Stimulated activated CD8-positive, alpha-beta memory T cell treated with anti-CD3 and anti-CD28 coated beads, Interleukin-15, amount 100 ng/mL, for 24 hours (primary cell): ENCODE measurements at regions not wholly inside any gene's neighbourhood (a gene's known extent, or its start where the extent isn't known, plus 50 kb on each side); places are given as distances from the start of the nearest gene placed in this dataset.
"Not testable (repeated sequence)": the region's sequence is repeated elsewhere in the genome, so short reads cannot be mapped to it uniquely, and the experiment has no call there.

ENCODE experiments used
- DNase-seq: peaks from one replicate; pipeline ENCODE4 v3.0.0-alpha.2; 2020; ENCODE audit warnings: low read depth

DNA sequence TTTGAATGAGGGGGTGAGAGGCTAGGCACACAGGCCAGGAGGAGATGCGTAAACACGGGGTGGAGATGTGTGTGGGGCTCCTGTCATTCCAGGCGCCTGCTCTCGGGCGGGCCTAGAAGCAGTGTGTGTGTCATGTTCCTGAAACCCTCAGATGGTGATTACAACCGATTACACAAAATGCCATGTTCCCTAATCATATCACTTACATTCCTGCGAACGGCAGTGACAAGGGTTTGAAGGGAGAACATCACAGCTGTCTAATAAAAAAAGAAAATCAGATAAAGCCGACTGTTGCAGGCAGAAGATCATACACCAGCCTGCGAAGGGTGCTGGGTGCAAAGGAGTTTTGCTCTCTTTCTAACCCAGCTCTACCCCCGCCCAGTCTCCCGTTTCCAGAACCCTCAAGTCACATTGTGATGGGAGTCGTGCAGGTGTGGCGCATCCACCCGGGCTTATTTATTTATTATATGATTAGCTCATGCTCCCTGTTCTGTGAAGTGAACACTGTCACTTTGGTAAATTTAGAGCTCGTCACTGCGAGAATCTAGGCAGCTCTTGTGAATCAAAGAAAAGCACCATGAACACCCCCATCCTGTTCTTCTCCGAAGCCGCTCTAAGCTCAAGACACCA is 140.3 kb downstream of the NR2F2 start:
- DNase-seq = no peak

DNA sequence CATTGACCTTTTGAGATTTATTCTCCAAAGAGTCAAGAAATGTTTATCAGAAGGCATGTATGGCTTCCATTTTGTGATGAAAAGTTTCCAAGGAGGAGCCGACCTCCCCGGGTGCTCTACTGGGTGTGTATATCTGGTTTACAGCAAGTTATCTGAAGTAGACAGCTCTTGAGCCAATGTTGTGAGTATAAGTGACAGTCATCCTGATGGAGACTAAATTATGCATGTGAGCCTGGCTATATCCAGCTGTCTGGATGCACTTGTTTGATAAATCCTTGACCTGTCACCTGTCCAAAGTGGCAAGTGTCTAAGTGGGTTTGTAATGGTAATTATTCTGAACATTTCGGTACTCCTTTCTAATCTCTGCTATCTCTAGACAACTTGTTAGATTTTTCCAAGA is 142.2 kb downstream of the NR2F2 start:
- no peak for DNase-seq

DNA sequence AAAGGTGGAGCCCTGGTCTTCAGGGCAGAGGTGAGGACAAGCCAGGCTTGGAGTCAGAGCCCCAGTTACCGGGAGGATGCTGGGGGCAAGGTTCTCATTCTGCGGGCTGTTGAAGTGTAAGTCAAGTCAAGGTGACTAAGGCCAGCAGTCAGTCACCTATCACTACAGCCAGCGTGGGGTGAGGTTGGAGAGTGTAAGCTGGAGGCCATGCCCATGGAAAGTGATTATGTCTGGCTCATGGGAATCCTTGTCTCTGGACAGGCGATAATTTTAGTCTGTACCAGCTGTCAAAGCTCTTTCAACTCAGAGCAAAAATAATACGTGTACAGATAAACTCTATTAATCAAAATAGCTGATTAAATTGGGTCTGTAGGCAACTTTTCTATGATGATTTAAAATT is 143.1 kb downstream of the NR2F2 start:
- no peak for DNase-seq

DNA sequence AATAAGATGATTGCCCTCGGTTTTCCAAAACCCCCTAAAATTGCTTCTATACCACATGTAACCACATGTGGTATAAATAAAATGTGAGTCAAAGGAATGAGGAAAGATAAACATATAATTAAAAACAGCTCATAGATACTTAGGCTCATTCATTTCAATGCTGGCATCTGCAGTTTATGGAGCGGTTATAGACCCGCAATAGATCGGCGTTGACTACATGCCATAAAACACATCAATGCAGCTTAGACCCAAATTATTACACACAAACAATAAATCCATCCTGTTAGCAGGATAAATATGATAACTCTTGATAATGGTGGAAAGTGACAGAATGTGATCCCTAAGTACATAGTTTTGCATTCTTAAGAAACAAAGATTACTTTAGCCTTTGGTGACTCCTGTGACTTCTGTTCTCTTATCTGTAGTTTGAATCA is 143.7 kb downstream of the NR2F2 start:
- DNase-seq = no peak

DNA sequence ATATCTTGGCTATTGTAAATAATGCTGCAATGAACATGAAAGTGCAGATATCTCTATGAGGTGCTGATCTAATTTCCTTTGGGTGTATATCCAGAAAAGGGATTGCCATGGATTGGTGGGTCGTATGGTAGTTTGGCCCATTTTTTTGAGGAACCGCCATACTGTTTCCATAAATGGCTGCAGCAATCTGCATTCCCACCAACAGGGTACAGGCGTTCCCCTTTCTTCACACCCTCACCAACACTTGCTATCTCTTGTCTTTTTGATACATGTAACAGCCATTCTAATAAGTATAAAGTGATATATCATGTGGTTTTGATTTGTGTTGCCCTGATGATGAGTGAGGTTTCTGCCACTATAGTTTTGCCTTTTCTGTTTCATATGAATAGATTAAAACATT is 146.7 kb downstream of the NR2F2 start:
- no peak for DNase-seq

DNA sequence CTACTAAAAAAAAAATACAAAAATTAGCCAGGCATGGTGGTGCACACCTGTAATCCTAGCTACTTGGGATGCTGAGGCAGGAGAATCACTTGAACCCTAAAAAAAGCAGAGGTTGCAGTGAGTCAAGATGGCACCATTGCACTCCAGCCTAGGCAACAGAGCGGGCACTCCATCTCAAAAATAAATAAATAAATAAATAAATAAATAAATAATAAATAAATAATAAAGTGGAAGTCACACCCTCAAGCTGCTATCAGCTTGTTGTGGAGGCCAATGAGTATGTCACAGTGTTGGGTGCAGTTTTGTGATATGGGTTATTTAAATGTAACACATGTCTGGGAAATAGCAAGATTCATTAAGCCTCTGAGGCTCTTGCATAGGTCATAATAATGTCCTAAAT is 153.9 kb downstream of the NR2F2 start:
- DNase-seq = not testable (repeated sequence)

DNA sequence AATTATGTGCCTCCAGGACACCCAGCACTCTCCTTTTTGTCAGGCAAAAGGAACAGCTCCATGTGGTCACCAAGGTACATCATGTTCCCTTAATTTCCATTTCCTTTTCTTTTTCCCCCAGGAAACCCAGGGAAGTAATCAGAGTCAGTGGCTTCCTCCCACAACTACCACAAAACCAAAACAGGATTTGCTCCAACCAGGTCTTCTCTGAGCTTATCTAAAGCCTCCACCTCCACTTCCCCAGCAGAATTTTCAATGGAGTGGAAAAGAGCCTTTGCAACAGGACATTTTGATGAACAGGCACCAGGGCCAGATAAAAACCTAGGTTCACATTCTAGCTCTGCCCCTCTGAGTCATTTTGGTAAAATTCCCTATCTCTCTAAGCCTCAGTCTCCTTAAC is 154.3 kb downstream of the NR2F2 start:
- DNase-seq = no peak

DNA sequence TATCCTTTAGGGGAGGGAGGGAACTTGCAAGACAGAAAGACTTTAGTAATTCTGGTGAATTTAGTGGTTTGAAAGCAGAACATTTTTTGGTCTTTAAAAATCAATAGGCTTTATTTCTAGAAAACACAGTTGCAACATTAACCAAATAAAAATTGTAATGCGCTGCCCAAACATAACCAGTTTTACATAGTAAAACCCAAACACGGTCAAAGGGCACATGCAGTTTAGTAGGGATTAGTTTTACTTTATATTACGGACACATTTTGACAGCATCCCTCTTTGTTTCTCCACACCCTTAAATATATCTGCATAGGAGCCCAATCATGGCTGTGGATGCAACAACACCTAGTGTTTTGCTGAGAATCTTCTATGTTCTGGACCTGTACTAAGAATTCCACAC is 156.7 kb downstream of the NR2F2 start:
- no peak for DNase-seq

DNA sequence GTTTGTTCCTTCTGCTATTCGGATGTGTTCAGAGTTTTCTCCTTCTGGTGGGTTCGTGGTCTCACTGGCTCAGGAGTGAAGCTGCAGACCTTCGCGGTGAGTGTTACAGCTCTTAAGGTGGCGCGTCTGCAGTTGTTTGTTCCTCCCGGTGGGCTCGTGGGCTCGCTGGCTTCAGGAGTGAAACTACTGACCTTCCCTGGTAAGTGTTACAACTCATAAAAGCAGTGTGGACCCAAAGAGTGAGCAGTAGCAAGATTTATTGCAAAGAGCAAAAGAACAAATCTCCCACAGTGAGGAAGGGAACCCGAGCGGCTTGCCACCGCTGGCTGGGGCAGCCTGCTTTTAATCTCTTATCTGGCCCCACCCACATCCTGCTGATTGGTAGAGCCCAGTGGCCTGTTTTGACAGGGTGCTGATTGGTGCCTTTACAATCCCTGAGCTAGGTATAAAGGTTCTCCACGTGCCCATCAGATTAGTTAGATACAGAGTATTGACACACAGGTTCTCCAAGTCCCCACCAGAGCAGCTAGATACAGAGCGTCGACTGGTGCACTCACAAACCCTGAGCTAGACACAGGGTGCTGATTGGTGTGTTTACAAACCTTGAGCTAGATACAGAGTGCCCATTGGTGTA is 160.7 kb downstream of the NR2F2 start:
- not testable (repeated sequence) for DNase-seq

DNA sequence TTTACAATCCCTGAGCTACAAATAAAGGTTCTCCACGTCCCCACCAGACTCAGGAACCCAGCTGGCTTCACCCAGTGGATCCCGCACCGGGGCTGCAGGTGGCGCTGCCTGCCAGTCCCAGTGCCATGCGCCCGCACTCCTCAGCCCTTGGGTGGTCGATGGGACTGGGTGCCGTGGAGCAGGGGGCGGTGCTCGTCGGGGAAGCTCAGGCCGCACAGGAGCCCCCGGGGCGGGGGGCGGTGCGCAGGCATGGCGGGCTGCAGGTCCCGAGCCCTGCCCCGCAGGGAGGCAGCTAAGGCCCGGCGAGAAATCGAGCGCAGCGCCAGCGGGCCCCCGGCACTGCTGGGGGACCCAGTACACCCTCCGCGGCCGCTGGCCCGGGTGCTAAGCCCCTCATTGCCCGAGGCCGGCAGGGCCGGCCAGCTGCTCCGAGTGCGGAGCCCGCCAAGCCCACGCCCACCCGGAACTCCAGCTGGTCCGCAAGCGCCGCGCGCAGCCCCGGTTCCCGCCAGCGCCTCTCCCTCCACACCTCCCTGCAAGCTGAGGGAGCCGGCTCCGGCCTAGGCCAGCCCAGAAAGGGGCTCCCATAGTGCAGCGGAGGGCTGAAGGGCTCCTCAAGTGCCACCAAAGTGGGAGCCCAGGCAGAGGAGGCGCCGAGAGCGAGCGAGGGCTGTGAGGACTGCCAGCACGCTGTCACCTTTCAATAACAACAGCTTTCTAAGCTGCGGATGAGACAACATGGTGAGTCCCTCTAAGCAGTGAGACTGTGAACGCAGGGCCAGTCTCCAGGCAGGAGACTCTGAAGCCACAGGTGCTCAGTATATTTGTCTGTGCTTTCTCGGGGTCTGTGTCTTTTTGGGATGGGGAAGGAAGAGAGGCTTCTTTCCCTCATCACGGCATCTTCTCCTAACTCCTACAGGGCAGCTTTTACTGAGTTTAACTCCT is 161.5 kb downstream of the NR2F2 start:
- not testable (repeated sequence) for DNase-seq

DNA sequence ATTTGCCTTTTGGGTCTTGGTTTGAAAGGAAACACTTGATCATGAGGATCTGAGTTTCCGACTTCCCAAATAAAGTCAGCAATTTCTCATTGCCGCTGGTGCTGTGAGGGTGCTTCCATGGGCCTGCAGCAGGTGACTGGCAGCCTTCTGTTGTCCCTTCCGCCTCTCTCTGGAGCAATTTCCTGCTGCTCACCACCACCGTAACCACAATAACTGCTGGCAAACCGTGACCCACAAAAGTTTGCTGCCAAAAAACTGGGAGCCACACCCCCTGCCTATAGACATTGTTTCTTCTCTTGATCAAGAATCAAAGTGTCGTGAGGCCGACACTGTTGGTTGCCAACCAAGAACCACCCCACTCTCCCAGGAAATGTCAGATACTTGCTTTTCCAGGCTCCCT is 164.0 kb downstream of the NR2F2 start:
- no peak for DNase-seq

DNA sequence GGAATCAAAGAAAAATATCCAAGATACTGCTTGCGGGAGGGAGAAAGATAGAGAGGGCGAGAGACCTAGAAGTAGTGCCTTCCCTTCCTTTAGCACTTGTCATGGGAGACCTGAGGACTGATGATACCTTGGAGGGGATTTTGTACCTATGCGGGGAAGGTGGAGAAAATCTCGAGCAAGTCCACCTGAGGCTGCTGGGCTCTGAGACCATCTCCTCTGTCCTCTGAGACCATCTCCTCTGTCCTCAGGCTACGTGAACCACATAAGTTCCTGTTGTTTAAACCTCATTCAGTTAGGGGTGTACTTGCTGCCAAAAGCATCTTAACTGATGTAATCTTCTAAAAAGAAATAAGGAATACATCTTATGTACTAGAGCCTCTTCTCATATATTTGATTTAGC is 164.9 kb downstream of the NR2F2 start:
- DNase-seq = no peak

DNA sequence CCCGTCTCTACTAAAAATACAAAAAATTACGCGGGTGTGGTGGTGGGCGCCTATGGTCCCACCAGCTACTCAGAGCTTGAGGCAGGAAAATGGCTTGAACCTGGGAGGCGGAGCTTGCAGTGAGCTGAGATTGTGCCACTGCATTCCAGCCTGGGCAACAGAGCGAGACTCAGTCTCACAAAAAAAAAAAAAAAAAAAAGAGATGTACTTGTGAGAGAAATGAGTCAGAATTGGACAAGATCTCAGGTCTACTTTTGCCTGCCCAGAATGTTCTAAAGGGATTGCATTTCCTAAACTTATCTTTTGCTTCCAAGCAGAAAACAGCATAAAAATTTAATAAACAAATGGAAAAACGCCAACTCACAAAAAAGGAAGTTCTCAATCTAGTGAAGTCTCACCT is 167.5 kb downstream of the NR2F2 start:
- no peak for DNase-seq

DNA sequence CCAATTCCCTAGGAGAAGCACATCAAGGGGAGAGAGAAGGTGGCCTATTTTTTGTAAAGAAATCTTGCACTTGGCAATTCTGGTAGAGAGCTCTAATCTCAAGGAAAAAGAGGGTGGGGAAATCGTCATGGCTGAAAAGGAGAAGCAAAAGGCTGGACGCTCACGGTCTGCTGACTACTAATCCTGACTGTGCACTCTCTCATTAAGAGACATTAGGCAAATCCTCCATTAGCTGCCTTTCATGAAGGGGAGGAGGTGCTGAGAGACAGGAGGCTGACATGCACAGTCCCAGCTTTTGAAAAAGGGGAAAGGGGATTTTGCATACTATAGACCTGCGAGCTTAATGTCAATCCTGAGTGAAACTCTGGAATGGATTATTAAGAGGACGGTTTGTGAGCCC is 170.0 kb downstream of the NR2F2 start:
- DNase-seq = no peak

DNA sequence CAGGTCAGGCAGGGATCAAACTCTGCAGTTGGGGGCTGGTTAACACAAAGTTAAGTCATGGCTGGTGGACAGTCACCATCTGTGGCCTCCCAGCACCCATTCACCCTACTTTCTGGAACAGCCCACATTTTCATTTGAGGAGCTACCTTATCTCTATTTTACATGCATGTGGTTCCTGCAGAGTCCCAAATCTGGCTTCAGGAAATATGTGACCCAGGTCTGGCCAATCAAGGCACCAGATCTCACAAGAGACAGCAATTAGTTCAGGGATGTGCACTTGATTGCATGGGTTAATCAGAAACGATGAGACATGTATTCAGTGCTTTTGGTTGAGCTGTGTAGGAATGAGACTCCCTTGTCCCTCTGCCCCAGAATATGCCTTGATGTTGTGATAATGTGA is 170.9 kb downstream of the NR2F2 start:
- no peak for DNase-seq

DNA sequence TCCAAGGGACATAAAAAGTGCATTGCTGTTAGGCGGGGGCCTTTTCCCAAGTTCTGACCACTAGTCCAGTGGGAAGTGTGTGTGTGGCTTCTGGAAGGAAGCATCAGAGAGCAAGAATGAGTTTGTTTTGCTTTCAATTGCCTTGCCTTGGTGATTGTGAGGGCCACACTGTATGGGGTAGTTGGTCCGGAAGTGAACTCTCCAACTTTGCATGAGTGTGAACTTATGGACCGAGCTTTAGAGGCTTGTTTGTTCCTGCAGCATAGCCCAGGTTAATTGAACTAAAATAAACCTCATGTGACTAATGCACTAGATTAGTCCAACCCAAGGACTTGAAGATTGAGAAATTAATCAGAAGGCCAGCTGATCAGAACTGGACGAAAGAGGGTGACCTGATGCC is 171.7 kb downstream of the NR2F2 start:
- DNase-seq = no peak

DNA sequence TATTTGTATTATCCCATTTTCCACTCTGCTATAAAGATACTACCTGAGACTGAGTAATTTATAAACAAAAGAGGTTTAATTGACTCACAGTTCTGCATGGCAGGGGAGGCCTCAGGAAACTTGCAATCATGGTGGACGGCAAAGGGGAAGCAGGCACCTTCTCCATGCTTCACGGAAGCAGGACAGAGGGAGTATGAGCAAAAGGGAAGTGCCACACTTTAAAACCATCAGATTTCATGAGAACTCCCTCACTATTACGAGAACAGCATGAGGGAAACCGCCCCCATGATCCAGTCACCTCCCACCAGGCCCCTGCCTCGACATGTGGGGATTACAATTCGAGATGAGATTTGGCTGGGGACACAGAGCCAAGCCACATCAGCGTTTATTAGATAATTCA is 172.8 kb downstream of the NR2F2 start:
- DNase-seq = no peak

DNA sequence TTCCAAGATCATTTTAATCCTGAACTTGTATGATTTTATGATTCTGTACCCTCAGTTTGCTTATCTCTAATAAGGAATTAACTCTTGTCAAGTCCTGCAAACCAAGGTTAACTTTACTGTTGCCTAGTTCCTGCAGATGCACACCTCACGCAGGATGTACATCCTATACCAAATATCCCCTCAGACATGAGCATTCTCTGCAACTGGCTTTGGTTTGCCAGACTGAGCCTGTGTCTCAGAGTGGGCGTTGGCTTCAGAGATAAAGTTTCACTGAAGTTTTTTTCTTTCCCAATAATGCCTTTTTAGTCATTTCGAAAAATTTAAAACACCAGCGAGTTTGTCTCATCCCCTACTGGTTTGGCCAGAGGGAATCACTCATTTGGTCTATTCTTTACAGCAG is 173.9 kb downstream of the NR2F2 start:
- no peak for DNase-seq

DNA sequence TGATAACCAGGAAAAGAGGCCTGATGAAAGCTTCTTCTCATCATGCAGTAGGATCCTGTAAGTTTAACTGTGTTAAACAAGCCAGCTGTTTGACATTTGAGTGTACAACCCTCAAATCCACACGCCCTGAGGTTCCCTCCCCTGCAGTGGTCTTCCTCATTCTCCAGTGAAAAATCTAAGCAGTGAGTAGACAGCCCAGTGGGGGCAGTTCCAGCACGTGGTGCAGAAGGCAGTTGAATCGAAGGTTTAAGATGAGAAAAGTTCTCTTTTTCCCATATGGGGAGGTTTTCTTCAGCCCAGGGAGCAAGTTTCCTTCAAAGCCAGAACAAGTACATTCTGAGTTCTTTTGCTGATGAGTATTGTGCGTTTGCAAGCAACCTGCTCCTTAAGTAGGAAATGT is 174.5 kb downstream of the NR2F2 start:
- no peak for DNase-seq

DNA sequence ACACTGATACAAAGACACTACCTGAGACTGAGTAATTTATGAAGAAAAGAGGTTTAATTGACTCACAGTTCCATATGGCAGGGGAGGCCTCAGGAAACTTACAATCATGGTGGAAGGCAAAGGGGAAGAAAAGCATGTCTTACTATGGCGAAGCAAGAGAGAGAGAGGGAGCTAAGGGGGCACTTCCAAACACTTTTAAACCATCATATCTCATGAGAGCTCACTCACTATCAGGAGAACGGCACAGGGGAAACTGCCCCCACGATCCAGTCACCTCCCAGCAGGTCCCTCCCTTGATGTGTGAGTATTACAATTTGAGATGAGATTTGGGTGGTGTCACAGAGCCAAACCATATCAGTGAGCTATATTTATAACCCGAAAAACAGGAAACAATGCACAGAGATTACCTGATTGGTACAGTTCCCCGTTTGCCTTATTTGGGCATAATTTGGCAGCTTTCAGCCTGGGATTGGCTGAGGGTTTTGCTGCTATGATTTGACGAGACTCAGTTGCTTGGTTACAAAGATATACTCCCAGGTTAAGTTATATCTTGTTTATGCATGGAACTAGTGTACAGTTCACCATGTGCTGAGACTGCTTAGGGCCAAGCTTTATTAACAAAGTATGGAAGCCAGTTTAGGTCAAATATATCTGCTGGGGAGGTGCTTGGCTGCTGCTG is 184.2 kb downstream of the NR2F2 start:
- DNase-seq = no peak

DNA sequence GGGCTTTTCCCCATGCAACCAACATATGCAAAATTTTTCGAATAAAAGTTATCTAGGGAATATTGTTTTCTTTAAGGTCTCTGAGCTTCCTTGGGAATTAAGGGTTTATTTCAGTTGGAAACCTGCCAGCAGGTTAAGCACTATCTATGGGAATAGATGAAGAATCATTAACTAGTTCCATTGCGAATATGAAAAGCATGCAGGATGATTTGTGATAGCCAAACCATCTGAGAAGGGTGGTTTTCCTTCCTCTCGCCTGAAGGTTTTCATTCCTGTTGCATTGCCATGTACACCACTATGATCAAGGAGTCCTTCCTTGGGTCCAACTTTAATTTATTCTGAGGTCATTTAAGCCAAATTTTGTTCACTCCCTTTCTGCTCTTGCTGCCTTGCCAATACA is 184.9 kb downstream of the NR2F2 start:
- DNase-seq = no peak

DNA sequence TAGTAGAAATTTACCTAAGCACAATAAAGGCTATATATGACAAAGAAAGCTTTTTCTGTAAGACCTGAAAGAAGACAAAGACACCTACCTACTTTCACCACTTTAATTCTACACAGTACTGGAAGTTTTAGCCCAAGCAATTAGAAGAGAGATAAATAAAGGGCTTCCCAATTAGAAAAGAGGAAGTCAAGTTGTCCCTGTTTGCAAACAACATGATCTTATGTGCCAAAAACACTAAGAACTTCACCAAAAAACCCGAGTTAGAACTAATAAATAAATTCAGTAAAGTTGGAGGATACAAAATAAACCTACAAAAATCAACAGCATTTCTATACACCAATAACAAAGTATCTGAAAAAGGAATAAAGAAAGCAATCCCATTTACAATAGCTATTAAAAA is 190.9 kb downstream of the NR2F2 start:
- no peak for DNase-seq
